ENCODE measurements at regions not wholly inside any gene's neighbourhood (a gene's known extent, or its start where the extent isn't known, plus 50 kb on each side); places are given as distances from the start of the nearest gene placed in this dataset.

DNA sequence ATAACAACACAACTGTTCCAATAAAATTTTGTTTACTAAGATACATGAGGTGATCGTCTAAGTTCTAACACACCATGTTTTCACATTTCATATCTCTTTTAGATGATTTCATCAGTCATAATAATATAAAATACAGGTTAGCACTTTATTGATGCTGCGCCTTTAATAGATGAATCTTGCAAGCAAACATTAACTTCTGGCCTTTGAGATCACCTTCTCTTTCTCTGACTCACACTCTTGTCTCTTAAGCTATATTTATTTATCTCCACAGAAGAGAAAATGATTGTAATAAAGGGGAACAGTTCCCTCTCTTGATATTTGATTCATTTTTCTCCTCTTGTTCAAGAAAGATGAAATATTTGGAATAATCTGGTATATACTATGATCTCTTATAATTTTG lies 603.3 kb upstream of the POU3F3 start:
- Histone ChIP-seq H3K4me2 (ENCODE audit: low read length) (no peak overlapping the region), H3K79me2 (ENCODE audit: insufficient read depth, low read length) (no peaks in the 10 kb centered on the region), H3K27ac (ENCODE audit: low read depth, low read length) (no peak overlapping the region), H3K9ac (ENCODE audit: low read length) (no peak overlapping the region), H3K4me1 (ENCODE audit: control insufficient read depth in 1 of 2, insufficient read depth in 2 of 2, low read length in 2 of 2) (no peaks in the 10 kb centered on the region), H3K4me3 (replicated peaks in 1 of 2; ENCODE audit: low read depth in 1 of 2, low read length in 2 of 2) (no peak overlapping the region), H2AFZ (ENCODE audit: low read depth, low read length, poor library complexity, severe bottlenecking) (no peak overlapping the region), H3K9me2 (ENCODE audit: insufficient read depth) (no peaks in the 10 kb centered on the region), H4K20me1 (ENCODE audit: insufficient read depth) (no peaks in the 10 kb centered on the region), H3K9me3 (ENCODE audit: control insufficient read depth in 1 of 2, insufficient read depth in 1 of 2, low read depth in 1 of 2, low read length in 2 of 2) (peaks cover 6 to 21% of the 10 kb centered on the region in 2 experiments; a peak in 2 of 4 replicates), H3K36me3 (ENCODE audit: control insufficient read depth in 1 of 2, insufficient read depth in 2 of 2, low read length in 2 of 2) (no peaks in the 10 kb centered on the region; a peak in 1 of 4 replicates), H3K27me3 (ENCODE audit: insufficient read depth, low read length) (no peaks in the 10 kb centered on the region)
- ChIA-PET POLR2A (no interaction called here), CTCF (no interaction called here), RAD21 (ENCODE audit: low non-redundant PET in 1 of 2, low total read pairs in 2 of 2, uncharacterized antibody in 2 of 2, unreplicated experiment in 2 of 2) (no interaction called here)
- DNase-seq (ENCODE audit: low read depth, low spot score) (no peak), ATAC-seq (no peak)
- BruUV-seq (replicated peaks): no TSS peak
- TF ChIP-seq EGR1 (IDR thresholded peaks at IDR 0.05; ENCODE audit: low read depth) (no peak), ELF1 (IDR thresholded peaks at IDR 0.05; ENCODE audit: borderline replicate concordance, low read depth) (no peak), CBX3 (IDR thresholded peaks at IDR 0.05; ENCODE audit: low read depth) (no peak), CEBPB (IDR thresholded peaks at IDR 0.05; ENCODE audit: low read depth) (no peak), FOSL1 (IDR thresholded peaks at IDR 0.05; ENCODE audit: low read depth) (no peak), RAD21 (IDR thresholded peaks at IDR 0.05; ENCODE audit: low read depth) (no peak), YY1 (IDR thresholded peaks at IDR 0.05; ENCODE audit: extremely low read depth, insufficient replicate concordance, low read depth, low read length) (no peak), POLR2AphosphoS5 (IDR thresholded peaks at IDR 0.05; ENCODE audit: low read depth, low read length) (no peak), TCF7L2 (IDR thresholded peaks at IDR 0.05; ENCODE audit: borderline replicate concordance, extremely low read depth, insufficient read depth, insufficient read length) (no peak), POLR2A (IDR thresholded peaks at IDR 0.05; ENCODE audit: borderline replicate concordance, extremely low read depth, insufficient read depth, insufficient read length) (no peak), SRF (IDR thresholded peaks at IDR 0.05; ENCODE audit: low read depth) (no peak), EZH2phosphoT487 (IDR thresholded peaks at IDR 0.05; ENCODE audit: borderline replicate concordance) (no peak), ZNF274 (IDR thresholded peaks at IDR 0.05; ENCODE audit: low read depth, low read length) (no peak), ZFX (IDR thresholded peaks at IDR 0.05) (no peak)
- TF ChIP-seq, protein P1, sequence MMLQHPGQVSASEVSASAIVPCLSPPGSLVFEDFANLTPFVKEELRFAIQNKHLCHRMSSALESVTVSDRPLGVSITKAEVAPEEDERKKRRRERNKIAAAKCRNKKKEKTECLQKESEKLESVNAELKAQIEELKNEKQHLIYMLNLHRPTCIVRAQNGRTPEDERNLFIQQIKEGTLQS (IDR thresholded peaks at IDR 0.05): no peak
- TF ChIP-seq, protein P2, sequence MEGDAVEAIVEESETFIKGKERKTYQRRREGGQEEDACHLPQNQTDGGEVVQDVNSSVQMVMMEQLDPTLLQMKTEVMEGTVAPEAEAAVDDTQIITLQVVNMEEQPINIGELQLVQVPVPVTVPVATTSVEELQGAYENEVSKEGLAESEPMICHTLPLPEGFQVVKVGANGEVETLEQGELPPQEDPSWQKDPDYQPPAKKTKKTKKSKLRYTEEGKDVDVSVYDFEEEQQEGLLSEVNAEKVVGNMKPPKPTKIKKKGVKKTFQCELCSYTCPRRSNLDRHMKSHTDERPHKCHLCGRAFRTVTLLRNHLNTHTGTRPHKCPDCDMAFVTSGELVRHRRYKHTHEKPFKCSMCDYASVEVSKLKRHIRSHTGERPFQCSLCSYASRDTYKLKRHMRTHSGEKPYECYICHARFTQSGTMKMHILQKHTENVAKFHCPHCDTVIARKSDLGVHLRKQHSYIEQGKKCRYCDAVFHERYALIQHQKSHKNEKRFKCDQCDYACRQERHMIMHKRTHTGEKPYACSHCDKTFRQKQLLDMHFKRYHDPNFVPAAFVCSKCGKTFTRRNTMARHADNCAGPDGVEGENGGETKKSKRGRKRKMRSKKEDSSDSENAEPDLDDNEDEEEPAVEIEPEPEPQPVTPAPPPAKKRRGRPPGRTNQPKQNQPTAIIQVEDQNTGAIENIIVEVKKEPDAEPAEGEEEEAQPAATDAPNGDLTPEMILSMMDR (IDR thresholded peaks at IDR 0.05 in 2 of 3, conservative IDR thresholded peaks at IDR 0.05 in 1 of 3; ENCODE audit: borderline replicate concordance in 1 of 3, insufficient read depth in 1 of 3, low read depth in 2 of 3, low read length in 2 of 3): no peak
- TF ChIP-seq, protein P3, sequence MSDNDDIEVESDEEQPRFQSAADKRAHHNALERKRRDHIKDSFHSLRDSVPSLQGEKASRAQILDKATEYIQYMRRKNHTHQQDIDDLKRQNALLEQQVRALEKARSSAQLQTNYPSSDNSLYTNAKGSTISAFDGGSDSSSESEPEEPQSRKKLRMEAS (IDR thresholded peaks at IDR 0.05): no peak
- TF ChIP-seq, protein P4, sequence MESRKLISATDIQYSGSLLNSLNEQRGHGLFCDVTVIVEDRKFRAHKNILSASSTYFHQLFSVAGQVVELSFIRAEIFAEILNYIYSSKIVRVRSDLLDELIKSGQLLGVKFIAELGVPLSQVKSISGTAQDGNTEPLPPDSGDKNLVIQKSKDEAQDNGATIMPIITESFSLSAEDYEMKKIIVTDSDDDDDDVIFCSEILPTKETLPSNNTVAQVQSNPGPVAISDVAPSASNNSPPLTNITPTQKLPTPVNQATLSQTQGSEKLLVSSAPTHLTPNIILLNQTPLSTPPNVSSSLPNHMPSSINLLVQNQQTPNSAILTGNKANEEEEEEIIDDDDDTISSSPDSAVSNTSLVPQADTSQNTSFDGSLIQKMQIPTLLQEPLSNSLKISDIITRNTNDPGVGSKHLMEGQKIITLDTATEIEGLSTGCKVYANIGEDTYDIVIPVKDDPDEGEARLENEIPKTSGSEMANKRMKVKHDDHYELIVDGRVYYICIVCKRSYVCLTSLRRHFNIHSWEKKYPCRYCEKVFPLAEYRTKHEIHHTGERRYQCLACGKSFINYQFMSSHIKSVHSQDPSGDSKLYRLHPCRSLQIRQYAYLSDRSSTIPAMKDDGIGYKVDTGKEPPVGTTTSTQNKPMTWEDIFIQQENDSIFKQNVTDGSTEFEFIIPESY (IDR thresholded peaks at IDR 0.05; ENCODE audit: extremely low read depth, insufficient replicate concordance, low read length): no peak
- intact Hi-C loops (cut with micrococcal nuclease): no loop called here
